HG03469 (cell line): ENCODE measurements at regions not wholly inside any gene's neighbourhood (a gene's known extent, or its start where the extent isn't known, plus 50 kb on each side); places are given as distances from the start of the nearest gene placed in this dataset.

Experiments used
- ATAC-seq: cut with Tn5 transposase; IDR thresholded peaks from one replicate; pipeline ENCODE4 v1.9.1; 2021; ENCODE audit warnings: mild to moderate bottlenecking, moderate library complexity, moderate number of reproducible peaks; ENCODE audit not compliant: unreplicated experiment

- ATAC-seq, result no peak
Observed at GRCh38 chr3:170734043-170734734, 135.8 kb downstream of the RPL22L1 start.

- ATAC-seq, result no peak
Observed at GRCh38 chr3:170732660-170733245, 137.2 kb downstream of the RPL22L1 start.

- no peak for ATAC-seq
Observed at GRCh38 chr3:170731281-170731680, 138.7 kb downstream of the RPL22L1 start.

GRCh38 chr3:170730071-170730812 lies 139.8 kb downstream of the RPL22L1 start:
- no peak for ATAC-seq

- no peak for ATAC-seq
Observed at GRCh38 chr3:170728181-170728580, 141.8 kb downstream of the RPL22L1 start.

- no peak for ATAC-seq
Observed at GRCh38 chr3:170727754-170728153, 141.9 kb upstream of the SLC7A14 start.

- no peak for ATAC-seq
Observed at GRCh38 chr3:170726976-170727661, 141.2 kb upstream of the SLC7A14 start.

- no peak for ATAC-seq
Observed at GRCh38 chr3:170725285-170725731, 139.4 kb upstream of the SLC7A14 start.

GRCh38 chr3:170724599-170725280 lies 138.9 kb upstream of the SLC7A14 start:
- no peak for ATAC-seq

GRCh38 chr3:170723241-170723640 lies 137.4 kb upstream of the SLC7A14 start:
- ATAC-seq, result no peak

- ATAC-seq, result no peak
Observed at GRCh38 chr3:170721563-170721962, 135.7 kb upstream of the SLC7A14 start.

- no peak for ATAC-seq
Observed at GRCh38 chr3:170719300-170719699, 133.4 kb upstream of the SLC7A14 start.

GRCh38 chr3:170718848-170719247 lies 133.0 kb upstream of the SLC7A14 start:
- no peak for ATAC-seq

GRCh38 chr3:170717410-170718402 lies 131.8 kb upstream of the SLC7A14 start:
- ATAC-seq, result no peak

GRCh38 chr3:170716172-170716805 lies 130.4 kb upstream of the SLC7A14 start:
- ATAC-seq, result no peak

- no peak for ATAC-seq
Observed at GRCh38 chr3:170714562-170715535, 129.0 kb upstream of the SLC7A14 start.

GRCh38 chr3:170714122-170714521 lies 128.2 kb upstream of the SLC7A14 start:
- no peak for ATAC-seq

GRCh38 chr3:170713653-170714052 lies 127.8 kb upstream of the SLC7A14 start:
- ATAC-seq, result no peak
